SK-N-DZ (cell line): ENCODE measurements at regions not wholly inside any gene's neighbourhood (a gene's known extent, or its start where the extent isn't known, plus 50 kb on each side); places are given as distances from the start of the nearest gene placed in this dataset.
"Not testable (repeated sequence)": the region's sequence is repeated elsewhere in the genome, so short reads cannot be mapped to it uniquely, and the experiment has no call there.

Experiments
- DNase-seq: peaks from one replicate; pipeline ENCODE4 v3.0.0-alpha.2; 2015; ENCODE audit warnings: low spot score

- DNase-seq, result no peak
Measured at GRCh38 chr14:43308421-43309110, 1198.5 kb downstream of the FSCB start.

- DNase-seq, result no peak
Measured at GRCh38 chr14:43307836-43308235, 1199.2 kb downstream of the FSCB start.

DNA sequence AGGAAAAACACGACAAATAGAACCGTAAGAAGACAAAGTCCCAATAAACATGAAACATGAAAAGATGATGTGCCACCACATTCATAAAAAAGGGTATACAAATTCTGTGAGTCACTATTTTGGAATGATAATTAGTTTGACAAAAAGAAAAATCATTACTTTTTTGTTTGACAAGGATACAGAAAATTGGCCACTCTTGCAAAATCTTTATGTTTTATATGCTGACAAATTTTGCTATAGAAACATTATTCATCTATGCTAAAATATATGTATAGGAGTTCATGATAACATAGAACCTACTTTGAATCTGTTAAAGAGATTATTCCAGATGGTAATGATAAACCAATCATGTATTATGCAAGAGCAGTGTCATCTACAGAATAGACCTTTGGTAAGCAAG is 1201.0 kb downstream of the FSCB start:
- no peak for DNase-seq

DNA sequence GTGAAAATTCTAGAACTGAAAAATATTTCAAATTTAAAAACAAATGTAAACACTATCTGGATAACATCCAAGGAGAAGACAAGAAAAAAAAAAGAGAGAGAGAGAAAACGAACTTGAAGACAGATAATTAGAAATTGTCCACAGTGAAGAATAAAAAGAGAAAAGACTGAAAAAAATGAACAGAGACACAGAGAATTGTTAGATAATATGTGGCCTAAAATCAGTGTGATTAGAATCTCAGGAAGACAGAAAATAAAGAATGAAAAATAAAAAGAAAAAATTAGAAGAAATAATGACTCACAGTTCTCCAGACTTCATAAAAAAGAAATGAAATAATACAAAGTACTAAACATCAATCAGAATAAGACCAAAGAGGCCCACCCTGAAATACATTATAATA is 1209.3 kb downstream of the FSCB start:
- no peak for DNase-seq

DNA sequence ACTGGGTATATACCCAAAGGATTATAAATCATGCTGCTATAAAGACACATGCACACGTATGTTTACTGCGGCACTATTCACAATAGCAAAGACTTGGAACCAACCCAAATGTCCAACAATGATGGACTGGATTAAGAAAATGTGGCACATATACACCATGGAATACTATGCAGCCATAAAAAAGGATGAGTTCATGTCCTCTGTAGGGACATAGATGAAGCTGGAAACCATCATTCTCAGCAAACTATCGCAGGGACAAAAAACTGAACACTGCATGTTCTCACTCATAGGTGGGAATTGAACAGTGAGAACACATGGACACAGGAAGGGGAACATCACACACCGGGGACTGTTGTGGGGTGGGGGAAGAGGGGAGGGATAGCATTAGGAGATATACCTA is 1211.0 kb downstream of the FSCB start:
- DNase-seq, result not testable (repeated sequence)

DNA sequence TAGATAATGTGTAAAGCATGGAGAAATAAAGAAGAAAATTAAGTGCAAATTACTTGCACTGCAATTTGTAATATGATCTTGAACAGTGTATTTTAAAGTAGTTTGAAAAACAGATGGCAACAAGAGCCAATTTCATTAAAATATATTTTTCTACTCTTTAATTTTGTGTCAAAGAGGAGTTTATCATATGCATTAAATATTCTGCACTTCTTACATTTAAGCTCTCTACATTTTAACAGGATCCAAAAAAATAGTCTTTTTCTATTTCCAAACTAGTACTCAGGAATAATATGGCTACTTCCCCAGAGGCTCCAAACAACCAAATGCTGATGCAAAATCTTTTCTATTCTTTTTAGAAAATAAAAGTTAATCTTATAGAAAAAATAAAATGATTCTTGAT is 1221.5 kb downstream of the FSCB start:
- no peak for DNase-seq

GRCh38 chr14:43260056-43260455 is 1247.0 kb downstream of the FSCB start:
- DNase-seq, result no peak

DNA sequence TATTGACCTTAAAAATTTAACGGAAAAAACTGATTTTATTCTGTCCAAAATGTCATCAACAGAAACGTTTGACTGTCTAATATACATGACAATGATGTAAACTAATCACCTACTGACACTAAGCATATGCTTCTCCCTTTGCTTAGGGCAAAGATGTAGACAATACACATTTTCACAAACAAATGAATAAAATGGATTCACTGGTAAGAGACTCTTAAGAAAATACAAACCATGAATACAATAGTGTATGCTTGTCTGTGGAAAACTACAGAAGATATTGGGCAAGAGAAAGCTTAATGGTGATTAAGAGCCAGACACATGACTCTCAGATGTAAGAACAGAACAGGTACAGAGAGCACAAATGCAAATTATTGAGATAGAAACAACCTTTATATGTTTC is 1248.7 kb downstream of the FSCB start:
- DNase-seq, result no peak

GRCh38 chr14:43256996-43257395 is 1250.1 kb downstream of the FSCB start:
- not testable (repeated sequence) for DNase-seq

- DNase-seq, result no peak
Measured at GRCh38 chr14:43252866-43253265, 1254.2 kb downstream of the FSCB start.

GRCh38 chr14:43249591-43249990 is 1257.5 kb downstream of the FSCB start:
- DNase-seq, result no peak

DNA sequence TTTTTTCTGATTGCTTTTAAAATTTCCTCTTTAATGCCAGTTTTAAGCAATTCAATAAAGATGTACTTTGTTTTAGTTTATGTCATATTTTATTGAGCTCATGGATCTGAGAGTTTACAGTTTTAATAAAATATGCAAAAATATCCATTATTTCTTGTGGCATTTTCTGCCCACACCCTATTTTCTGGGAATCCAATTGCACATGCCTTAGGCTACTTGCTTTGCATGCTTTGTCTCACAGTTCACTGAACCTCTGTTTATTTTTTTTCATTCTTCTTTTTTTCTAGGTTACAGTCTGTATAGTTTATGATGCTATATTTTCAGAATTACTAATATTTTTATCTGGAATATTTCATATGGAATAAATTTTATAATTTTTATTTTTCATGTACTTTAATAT is 1258.0 kb downstream of the FSCB start:
- no peak for DNase-seq

DNA sequence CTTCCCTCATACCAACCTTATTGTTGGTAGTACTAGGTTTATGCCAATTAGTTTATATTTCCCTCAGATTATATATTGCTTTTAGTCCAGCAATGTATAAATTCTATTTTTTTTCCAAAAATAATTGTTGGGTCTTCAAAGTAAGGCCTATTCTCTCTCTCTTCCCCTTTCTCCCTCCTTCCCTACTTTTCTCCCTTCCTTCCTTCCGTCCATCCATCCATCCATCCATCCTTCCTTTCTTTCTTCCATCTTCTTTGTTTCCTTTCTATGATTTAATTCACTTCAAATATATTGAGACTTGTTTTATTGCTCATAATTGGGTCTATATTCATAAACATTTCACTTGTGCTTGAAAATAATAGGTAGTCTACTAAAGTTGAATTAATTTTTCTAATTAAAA is 1259.2 kb downstream of the FSCB start:
- no peak for DNase-seq

DNA sequence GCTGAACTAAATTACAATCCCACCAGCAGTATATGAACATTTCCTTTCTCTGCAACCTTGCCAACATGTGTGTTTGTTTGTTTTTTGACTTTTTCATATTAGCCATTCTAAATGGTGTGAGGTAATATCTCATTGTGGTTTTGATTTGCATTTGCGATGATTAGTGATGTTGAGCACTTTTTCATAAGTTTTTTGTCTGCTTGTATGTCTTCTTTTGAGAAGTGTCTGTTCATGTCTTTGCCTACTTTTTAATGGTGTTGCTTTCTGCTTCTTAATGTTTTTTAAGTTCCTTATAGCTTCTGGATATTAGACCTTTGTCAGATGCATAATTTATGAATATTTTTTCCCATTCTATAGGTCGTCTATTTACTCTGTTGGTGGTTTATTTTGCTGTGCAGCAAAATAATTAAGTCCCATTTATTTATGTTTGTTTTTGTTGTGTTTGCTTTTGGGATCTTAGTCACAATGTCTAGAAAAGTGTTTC is 1262.9 kb downstream of the FSCB start:
- no peak for DNase-seq

DNA sequence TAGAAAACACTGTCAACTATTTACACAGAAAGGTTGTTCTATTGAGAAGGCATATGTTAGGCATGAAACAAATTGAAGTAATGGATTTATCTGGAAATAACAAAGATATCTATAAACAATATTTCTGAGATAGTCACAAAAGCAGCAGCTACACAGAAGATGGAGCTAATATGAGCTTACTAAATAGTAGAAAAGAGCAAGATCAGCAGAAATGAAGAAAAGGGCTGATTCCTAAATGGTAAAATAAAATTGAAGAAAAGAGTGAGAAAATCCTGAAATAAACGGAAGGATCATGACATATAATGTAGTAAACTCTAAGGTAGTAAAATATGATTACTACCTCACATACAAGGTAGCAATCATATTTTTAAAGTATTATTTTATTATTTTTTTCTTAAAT is 1263.9 kb downstream of the FSCB start:
- no peak for DNase-seq

DNA sequence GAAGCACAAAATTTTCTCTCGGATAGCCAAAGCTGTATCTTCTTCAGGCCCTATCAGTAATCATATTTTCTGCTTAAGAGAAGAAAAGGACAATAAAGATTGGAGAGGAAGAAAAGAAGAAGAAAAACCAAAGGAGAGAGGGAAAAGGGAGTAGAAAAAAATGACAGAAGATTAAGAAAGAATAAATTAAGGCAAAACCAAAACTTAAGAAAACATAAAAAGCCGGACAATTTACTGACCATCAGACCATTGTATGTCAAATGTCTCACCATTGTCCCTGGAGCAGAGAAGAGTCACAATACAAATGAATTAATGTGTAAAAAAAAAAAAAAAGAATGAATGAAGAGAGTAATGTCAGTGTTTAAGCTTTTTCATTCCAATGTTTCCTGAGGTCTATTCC is 1274.8 kb downstream of the FSCB start:
- DNase-seq, result no peak

DNA sequence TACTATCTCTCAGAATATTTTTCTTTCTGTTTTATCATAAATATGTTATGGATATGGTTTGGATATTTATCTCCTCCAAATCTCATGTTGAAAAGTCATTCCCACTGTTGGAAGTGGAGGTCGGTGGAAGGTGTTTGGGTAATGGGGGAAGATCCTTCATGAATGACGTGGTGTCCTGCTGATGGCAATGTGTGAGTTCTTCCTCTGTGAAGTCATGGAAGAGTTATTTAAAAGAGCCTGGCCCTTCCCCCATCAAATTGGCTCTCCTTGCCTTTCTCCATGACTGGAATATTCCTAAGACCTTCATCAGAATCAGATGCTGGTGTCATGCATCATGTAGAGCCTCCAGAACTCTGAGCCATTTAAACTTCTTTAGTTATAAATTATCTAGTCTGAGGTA is 1291.6 kb downstream of the FSCB start:
- DNase-seq, result no peak

- DNase-seq, result no peak
Measured at GRCh38 chr14:43207189-43207588, 1299.9 kb downstream of the FSCB start.

- no peak for DNase-seq
Measured at GRCh38 chr14:43204816-43205215, 1302.3 kb downstream of the FSCB start.

- no peak for DNase-seq
Measured at GRCh38 chr14:43200519-43200918, 1306.6 kb downstream of the FSCB start.

- DNase-seq, result no peak
Measured at GRCh38 chr14:43198465-43198864, 1308.6 kb downstream of the FSCB start.

DNA sequence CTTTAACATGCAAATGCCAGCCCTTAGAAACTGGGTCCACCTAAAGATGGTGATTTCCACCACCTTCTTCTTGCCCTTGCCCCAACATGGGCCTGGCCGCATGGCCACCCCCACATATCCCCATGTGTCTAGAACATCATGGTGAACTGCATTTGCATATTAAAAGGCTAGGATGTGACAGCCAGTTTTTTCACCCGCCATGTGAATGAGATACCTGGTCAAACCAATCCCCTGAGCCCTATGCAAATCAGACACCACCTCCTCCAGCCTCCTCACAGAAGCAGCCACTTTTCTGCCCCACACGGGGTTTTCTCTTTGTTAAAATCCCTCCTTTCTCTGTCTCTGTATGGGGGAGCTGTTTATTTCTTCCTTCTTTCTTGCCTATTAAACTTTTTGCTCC is 1322.5 kb downstream of the FSCB start:
- no peak for DNase-seq

DNA sequence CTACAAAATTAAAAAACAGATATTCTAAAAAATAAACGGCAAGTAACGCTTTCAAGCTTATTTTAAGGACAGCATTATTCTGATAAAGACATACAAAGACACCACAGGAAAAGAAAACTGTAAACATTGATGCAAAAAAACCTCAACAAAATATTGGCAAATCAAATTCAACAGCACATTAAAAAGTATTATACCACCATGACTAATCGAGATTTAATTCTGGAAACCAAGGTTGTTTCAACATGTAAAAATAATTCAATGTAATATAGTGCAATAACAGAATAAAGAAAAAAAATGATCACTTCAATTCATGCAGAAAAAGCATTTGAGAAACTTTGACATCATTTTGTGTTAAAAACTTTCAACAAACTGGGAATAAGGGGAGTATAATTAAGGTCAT is 1323.2 kb downstream of the FSCB start:
- no peak for DNase-seq

DNA sequence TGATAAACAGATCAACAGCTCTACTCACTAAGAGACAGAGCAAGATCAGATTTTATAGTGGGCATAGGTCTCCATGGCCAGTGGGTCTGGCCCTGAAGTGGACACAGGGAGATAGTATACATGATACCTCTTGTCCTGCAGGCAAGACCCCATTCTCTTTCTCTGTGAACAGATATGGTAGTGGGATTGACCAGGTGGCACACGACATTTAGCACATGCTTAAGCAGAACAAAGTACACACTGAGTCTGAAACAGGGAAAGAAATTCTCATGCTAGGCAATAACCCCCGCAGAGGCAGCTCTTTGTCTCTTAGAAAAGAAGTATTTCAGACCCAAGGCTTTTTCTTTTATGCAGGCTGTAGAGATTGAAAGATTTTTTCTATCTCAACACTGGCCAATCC is 1331.2 kb downstream of the FSCB start:
- DNase-seq, result no peak
